Right forelimb (tissue), 1 donor: ENCODE measurements at regions not wholly inside any gene's neighbourhood (a gene's known extent, or its start where the extent isn't known, plus 50 kb on each side); places are given as distances from the start of the nearest gene placed in this dataset.
"Not testable (repeated sequence)": the region's sequence is repeated elsewhere in the genome, so short reads cannot be mapped to it uniquely, and the experiment has no call there.

Experiments used
- DNase-seq: peaks from one replicate; pipeline ENCODE4 v3.0.0-alpha.2; 2018

DNA sequence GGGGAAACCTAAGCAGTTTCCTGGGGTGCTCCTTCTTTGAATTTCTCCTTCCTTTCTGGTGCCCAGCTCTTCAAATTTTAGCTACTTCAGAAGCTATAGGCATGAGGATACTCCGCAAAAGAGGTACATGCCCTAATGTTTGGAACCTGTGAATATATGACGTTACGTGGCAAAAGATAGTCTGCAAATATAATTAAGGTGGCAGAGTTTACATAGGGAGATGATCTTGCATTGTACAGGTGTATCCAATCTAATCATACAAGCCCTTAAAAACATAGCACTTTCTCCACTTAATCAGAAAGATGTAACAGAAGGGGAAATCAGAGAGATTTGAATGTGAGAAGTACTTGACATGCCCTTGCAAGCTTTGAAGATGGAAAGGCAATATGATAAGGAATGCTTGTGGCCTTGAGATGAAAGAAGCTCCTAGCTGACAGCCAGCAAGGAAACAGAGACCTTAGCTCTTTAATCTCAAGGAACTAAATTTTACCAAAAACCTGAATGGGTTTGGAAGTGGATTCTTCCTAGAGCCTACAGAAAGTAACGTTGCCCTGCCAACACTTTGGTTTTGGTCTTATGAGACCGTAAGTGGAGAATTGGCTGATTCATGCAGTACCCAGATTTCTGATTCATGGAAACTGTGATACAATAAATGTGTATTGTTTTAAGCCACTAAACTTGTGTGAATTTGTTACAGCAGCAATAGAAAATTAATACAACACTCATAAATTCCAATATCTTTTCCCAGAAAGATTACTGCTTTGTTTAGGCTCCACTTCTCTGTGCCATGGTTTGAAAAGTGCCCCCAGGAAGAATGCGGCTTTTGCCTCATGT lies 268.4 kb downstream of the FAM170A start:
- no peak for DNase-seq

DNA sequence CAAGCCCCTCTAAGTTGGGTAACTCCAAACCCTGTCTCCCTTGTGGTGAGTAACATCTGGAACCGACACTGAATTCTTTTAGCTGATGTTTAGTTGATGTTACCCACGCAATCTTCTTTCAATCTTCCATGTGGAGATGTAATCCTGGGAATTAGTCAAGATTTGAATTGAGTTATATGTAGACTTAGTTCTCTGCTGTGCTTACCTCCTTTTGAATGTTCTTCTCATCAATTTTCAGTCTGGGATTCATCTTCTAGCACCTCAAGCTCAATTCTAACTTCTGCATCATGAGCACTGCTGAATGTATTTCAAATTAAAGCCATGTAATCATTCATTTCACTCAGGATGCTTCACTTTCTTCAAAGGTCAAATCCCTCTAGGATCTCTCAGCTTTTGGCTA lies 270.6 kb downstream of the FAM170A start:
- DNase-seq: no peak

GRCh38 chr5:119902593-119902992 lies 273.2 kb downstream of the FAM170A start:
- DNase-seq: no peak

- DNase-seq: no peak
Measured at GRCh38 chr5:119913425-119913824, 284.1 kb downstream of the FAM170A start.

- no peak for DNase-seq
Measured at GRCh38 chr5:119919279-119919678, 289.9 kb downstream of the FAM170A start.

DNA sequence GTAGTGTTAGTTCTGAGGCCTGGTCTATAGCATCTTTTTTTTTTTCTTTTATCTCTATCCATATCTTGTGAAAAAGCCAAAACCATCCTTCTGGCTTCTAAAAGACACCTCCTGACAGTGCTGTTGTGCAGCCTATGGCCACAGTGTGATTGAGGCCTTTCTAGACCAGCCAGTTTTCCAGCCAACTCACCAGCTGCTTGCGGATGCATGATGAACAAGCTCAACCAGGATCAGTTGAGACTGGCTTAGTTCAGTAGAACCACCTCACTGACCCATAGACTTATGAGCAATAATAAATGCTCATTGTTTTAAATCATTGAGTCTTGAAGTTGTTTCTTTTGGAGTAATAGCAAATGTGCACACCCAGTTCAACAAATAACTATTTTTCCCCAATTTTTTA lies 296.9 kb downstream of the FAM170A start:
- DNase-seq: no peak

DNA sequence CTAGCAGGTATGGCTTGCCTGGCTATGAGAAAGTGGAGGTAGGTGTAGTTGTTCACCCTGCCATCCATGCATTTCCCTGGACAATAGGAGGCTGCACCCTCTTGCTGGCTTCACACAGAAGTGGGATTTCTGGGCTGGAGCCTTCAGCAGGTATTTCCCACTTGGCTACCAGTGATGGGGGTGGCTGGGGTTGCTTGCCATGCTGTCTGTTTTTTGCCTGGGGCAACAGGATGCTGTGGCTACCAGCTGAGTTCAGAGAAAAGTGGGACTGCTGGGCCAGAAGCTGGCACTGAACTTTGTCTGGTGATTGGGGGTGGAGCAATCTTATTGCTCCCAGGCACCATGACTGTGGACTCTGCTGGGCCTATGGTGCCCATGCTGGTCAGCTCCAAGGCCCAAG lies 299.6 kb downstream of the FAM170A start:
- no peak for DNase-seq

- DNase-seq: no peak
Measured at GRCh38 chr5:119930490-119930889, 301.1 kb downstream of the FAM170A start.

- no peak for DNase-seq
Measured at GRCh38 chr5:119943148-119943547, 313.8 kb downstream of the FAM170A start.

- no peak for DNase-seq
Measured at GRCh38 chr5:119945691-119946090, 316.3 kb downstream of the FAM170A start.

GRCh38 chr5:119948162-119948561 lies 318.8 kb downstream of the FAM170A start:
- no peak for DNase-seq

DNA sequence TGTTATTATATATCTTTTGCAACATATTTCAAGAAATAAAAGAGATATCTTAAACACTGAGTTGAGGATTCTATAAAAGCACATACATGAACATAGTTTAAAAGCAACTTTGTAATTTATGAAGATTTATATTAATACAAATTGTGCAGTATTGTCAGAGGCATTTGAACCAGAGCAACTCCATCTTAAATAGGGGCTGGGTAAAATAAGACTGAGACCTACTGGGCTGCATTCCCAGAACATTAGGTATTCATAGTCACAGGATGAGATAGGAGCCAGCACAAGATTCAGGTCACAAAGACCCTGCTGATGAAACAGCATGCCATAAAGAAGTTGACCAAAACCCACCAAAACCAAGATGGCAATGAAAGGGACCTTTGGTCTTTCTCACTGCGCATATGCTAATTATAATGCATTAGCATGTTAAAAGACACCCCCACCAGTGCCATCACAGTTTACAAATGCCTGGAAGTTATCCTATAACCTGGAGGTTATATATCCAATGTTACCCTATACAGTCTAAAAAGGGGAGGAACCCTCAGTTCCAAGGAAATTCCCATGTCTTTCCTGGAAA lies 320.2 kb downstream of the FAM170A start:
- DNase-seq: no peak

DNA sequence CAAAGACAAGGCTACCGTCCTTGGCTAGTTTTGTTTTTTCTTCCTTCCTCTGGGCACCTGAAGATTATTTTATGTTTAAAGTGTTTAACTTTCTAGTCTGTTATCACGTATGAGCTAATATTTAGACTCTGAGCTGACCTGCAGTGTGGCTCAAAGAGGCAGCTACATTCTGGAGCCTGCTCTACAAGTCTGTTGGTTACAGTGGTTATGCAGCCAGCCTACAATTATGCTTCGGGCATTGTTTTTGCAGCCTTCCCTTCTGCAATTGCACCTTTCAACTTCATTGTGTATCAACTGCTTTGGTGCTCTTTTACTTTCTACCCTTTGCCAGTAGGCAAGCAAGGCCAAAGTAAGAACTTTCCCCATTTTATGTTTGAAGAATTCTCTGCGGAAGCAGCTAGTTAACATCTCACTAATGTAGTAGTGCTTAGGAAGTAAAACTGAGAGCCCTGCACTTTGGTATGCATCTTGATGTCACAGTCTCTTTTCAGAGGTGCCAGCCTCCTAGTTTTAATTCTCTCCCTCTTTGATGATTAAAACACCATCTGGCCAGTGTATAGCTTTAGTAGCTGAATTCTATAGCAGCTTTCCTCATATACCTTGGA lies 322.1 kb downstream of the FAM170A start:
- no peak for DNase-seq

DNA sequence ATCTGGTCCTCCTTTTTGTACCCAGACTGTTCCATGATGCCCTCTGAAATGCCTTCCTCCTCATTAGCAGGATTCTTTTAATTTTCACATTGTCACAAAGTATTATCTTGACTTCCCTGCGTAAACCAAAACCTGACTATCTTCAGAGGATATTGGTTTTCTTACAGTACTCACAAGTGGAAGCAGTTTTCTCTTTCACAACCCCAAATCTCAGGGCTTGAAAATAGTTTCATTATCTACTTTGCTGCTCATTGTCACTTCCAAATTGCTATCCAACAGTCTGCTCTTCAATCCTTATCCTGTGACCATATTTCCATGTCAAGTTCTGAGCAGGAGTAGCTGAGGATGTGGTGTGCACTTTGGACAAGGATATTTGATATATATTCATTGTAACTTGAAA lies 324.1 kb downstream of the FAM170A start:
- no peak for DNase-seq

DNA sequence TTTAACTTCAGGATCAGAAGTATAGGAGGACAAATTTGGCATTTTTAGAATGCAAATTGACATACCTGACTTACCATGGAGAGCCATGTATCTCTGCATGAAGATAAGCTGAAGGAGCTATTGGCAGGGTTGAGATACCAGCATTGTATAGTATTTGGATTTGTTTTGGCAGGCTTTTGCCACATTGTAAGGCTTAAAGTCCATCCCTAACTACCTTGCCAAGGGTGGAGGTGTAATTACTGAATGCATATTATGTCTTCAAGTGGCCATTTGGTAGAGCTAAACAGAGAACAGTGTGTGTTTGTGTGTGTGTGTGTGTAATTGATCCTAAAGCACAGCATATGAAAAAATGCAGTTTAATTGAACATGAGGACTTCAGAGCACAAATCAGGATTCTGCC lies 324.7 kb downstream of the FAM170A start:
- DNase-seq: no peak

DNA sequence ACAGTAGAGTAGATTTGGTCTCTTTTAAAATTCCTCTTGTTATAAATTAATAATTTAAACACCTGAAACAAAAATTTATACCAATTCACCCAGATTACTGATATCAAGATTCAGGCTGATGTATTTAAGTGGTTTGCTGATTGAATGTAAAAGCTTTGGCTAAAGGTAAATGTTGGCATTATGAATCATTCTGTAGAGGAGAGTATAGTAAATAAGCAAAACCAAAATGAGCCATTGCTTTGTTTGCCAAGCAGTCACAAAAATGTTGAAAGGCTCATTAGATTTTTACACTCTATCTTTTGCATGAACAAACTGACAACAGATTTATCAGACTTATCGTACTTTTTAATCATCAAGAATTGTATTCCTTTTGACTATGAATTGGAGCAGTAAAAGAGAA lies 332.6 kb downstream of the FAM170A start:
- no peak for DNase-seq

- no peak for DNase-seq
Measured at GRCh38 chr5:119966028-119966427, 336.7 kb downstream of the FAM170A start.

DNA sequence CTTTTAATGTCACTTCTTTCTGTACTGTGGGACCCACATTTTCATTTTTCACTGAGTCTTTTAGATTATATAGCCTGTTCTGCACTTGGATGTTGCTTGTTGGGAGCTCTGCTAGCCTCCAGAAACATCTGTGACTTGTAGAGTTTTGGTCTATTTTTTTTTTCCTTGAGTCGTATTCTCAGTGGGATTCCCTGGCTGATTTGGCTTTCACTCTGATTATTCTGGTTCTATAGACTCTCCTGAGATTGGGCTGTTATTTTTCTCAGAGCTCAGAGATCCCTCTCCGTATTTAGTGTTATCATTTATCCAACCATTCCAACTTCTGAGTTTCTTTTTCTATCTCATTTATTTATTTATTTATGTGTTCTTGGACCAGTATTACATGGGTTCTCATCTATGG lies 339.3 kb downstream of the FAM170A start:
- no peak for DNase-seq

GRCh38 chr5:119987077-119987476 lies 357.7 kb downstream of the FAM170A start:
- DNase-seq: not testable (repeated sequence)

DNA sequence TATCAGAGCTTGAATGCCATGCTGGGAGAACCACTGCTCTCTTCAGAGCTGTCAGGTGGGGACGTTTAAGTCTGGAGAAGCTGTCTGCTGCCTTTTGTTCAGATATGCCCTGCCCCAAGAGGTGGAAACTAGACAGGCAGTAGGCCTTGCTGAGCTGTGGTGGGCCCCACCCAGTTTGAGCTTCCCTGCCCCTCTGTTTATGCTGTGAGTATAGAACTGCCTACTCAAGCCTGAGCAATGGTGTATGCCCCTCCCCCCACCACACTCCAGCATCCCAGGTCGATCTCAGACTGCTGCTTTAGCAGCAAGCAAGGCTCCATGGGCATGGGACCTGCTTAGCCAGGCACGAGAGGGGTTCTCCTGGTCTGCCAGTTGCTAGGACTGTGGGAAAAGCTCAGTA lies 362.3 kb downstream of the FAM170A start:
- DNase-seq: no peak

GRCh38 chr5:119996128-119996527 lies 366.8 kb downstream of the FAM170A start:
- DNase-seq: no peak

DNA sequence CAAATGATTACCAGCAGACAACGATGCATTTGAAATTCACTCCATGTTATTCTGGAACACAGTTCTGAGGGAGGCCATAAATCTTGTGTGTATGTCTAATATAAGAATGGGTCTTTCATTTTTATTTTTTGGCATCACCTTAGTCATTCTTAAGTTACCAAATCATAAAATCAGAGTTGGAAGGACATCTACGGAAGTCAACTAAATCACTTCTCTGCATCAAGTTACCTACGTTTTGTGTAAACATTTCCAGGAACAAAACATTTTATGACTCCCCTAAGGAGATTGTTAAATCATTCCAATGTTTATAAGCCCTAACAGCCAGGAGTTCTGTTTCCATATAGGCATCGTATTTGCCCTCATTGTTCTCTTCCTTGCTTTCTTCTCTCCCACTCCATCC lies 378.2 kb downstream of the FAM170A start:
- DNase-seq: no peak

DNA sequence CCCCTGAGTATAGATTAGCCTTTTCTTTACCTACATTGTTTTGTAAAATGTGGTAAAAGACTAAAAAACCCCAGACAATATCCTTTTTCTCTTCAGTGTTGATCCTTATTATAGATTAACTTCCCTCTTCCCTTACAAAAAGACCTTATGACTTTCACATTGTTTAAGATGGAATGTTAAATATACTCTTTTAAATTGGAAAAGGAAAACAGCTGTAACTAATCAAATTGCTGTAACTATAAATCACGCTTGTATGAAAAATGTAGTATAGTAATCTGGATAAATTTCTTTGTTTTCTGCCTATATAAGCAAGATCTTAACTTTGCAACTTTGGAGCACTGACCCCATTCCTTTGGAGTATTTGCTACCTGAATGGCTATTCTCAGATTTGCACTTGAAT lies 383.1 kb downstream of the FAM170A start:
- no peak for DNase-seq

- DNase-seq: no peak
Measured at GRCh38 chr5:120014535-120014934, 385.2 kb downstream of the FAM170A start.
